ENCODE measurements at regions not wholly inside any gene's neighbourhood (a gene's known extent, or its start where the extent isn't known, plus 50 kb on each side); places are given as distances from the start of the nearest gene placed in this dataset.

DNA sequence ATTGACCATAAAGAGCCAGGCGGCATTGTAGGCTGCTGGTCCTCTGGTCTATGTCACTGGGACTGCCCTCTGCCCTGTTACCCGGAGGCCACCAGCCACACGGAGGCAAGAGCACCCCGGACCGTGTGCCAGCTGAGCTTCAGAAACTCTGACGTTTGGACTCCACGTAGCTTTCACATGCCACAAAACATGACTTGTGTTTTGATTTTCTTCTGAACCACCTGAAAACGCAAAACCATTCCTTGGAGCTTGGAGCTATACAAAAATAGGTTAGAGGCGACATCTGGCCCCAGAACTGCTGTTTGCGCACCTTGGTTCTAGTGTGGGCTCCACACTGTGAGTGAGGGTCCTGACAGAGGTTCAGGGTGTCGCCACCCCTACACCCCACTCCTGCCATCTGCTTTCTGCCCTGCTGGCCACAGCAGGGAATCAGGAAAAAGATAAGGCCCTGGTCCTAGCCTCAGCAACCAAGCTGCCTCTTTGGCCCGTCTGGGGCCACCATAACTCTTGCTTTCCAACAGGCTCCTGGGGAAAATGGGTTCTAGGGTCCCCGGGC, 151.3 kb upstream of the IRX2 start:
- TF ChIP-seq, protein P1, sequence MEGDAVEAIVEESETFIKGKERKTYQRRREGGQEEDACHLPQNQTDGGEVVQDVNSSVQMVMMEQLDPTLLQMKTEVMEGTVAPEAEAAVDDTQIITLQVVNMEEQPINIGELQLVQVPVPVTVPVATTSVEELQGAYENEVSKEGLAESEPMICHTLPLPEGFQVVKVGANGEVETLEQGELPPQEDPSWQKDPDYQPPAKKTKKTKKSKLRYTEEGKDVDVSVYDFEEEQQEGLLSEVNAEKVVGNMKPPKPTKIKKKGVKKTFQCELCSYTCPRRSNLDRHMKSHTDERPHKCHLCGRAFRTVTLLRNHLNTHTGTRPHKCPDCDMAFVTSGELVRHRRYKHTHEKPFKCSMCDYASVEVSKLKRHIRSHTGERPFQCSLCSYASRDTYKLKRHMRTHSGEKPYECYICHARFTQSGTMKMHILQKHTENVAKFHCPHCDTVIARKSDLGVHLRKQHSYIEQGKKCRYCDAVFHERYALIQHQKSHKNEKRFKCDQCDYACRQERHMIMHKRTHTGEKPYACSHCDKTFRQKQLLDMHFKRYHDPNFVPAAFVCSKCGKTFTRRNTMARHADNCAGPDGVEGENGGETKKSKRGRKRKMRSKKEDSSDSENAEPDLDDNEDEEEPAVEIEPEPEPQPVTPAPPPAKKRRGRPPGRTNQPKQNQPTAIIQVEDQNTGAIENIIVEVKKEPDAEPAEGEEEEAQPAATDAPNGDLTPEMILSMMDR (IDR thresholded peaks at IDR 0.05) = no peak
- no peak for TF ChIP-seq POLR2A (IDR thresholded peaks at IDR 0.05)

All from lower leg skin (tissue), 3 donors.